GM12878 (cell line): ENCODE measurements at regions not wholly inside any gene's neighbourhood (a gene's known extent, or its start where the extent isn't known, plus 50 kb on each side); places are given as distances from the start of the nearest gene placed in this dataset.

Experiments used
- ATAC-seq: fragments of 200-7000 bp; cut with Tn5 transposase; 3 replicates; pipeline ENCODE4 v1.9.1; 2020; ENCODE audit warnings: mild to moderate bottlenecking, moderate library complexity
- BruUV-seq: library from RNA; stranded (reverse); fragments of 400-500 nt; replicated peaks from 2 replicates; lab custom pipeline; 2021; lab: Mats Ljungman, UMichigan
- CTCF ChIA-PET: fragments of 300-600 bp; sonication (Branson Sonifier 250); formaldehyde crosslinking; extraction: SDS; loops from one replicate; lab custom pipeline; 2021; ENCODE audit warnings: inconsistent platforms; lab: Yijun Ruan, JAX
- POLR2A ChIA-PET: fragments of 350-600 bp; formaldehyde crosslinking; extraction: SDS; loops from one replicate; lab custom pipeline; 2021; ENCODE audit warnings: inconsistent platforms; lab: Charles Lee
- RAD21 ChIA-PET: fragments of 300-600 bp; sonication (Branson Sonifier 250); formaldehyde crosslinking; loops from one replicate; lab custom pipeline; 2023; ENCODE audit warnings: antibody characterized with exemption; ENCODE audit not compliant: unreplicated experiment; lab: Charles Lee
- SMC1A ChIA-PET: fragments of 300-600 bp; sonication (Branson Sonifier 250); formaldehyde crosslinking; loops from one replicate; lab custom pipeline; 2023; ENCODE audit not compliant: unreplicated experiment, uncharacterized antibody; lab: Charles Lee
- DNase-seq: peaks from one replicate; pipeline ENCODE4 v3.0.0-alpha.2; 2011; ENCODE audit warnings: low read depth, low spot score
- FAIRE-seq: peaks from 3 replicates; lab custom pipeline; 2011; peaks lifted over from hg19 to GRCh38; lab: Jason Lieb, UNC
- H2AFZ ChIP-seq: 2 replicates; pipeline ENCODE4 v1.6.0; 2011; ENCODE audit warnings: low read depth, low read length, control low read depth; ENCODE audit not compliant: control insufficient read depth
- H3K27ac ChIP-seq: 2 replicates; pipeline ENCODE4 v1.5.1; 2011; ENCODE audit warnings: control low read depth; ENCODE audit not compliant: control insufficient read depth, insufficient read depth
- H3K27me3 ChIP-seq, 2 experiments: replicated peaks in 1 of 2; 2 replicates each; pipeline versions ENCODE4 v1.6.0 to v1.6.1; 2011; ENCODE audit warnings: low read length in 1 of 2; ENCODE audit not compliant: control insufficient read depth in 2 of 2, insufficient read depth in 2 of 2
- H3K36me3 ChIP-seq, 2 experiments: 2 replicates each; pipeline ENCODE4 v1.5.1; 2011; ENCODE audit warnings: low read length in 1 of 2; ENCODE audit not compliant: control insufficient read depth in 2 of 2, insufficient read depth in 2 of 2
- H3K4me1 ChIP-seq: 2 replicates; pipeline ENCODE4 v1.6.1; 2011; ENCODE audit warnings: mild to moderate bottlenecking, low read length, moderate library complexity, mixed read lengths; ENCODE audit not compliant: control insufficient read depth, insufficient read depth
- H3K4me2 ChIP-seq: 2 replicates; pipeline ENCODE4 v1.6.0; 2011; ENCODE audit warnings: control low read depth; ENCODE audit not compliant: control insufficient read depth, insufficient read depth
- H3K4me3 ChIP-seq: fragments of 200-600 bp; sonication (generic); 2 replicates; pipeline ENCODE4 v1.5.1; 2016
- H3K79me2 ChIP-seq: 2 replicates; pipeline ENCODE4 v1.6.0; 2011; ENCODE audit warnings: low read length; ENCODE audit not compliant: control insufficient read depth, insufficient read depth
- H3K9ac ChIP-seq: 2 replicates; pipeline ENCODE4 v1.8.0; 2011; ENCODE audit warnings: low read length, control low read depth, mixed read lengths; ENCODE audit not compliant: control insufficient read depth, insufficient read depth
- H3K9me3 ChIP-seq: replicated peaks from 3 replicates; pipeline ENCODE4 v1.5.1; 2011; ENCODE audit warnings: mild to moderate bottlenecking, low read length; ENCODE audit not compliant: control insufficient read depth, insufficient read depth
- H4K20me1 ChIP-seq: 2 replicates; pipeline ENCODE4 v1.6.0; 2011; ENCODE audit not compliant: control insufficient read depth, insufficient read depth
- GABPA ChIP-seq: IDR thresholded peaks from 2 replicates; pipeline ENCODE4 v1.6.1; 2014; ENCODE audit warnings: antibody characterized with exemption, low read depth, mild to moderate bottlenecking, inconsistent platforms
- HDAC6 ChIP-seq: fragments of 200-600 bp; sonication (generic); IDR thresholded peaks from one replicate; pipeline ENCODE4 v1.8.0; 2017; ENCODE audit warnings: antibody characterized with exemption; ENCODE audit not compliant: unreplicated experiment
- MLLT1 ChIP-seq: fragments of 450-650 bp; IDR thresholded peaks from 2 replicates; pipeline ENCODE4 v1.6.1; 2016; ENCODE audit warnings: mild to moderate bottlenecking
- MTA2 ChIP-seq: fragments of 450-650 bp; IDR thresholded peaks from 2 replicates; pipeline ENCODE4 v1.6.1; 2016; ENCODE audit warnings: low read depth, mild to moderate bottlenecking, moderate library complexity
- NKRF ChIP-seq: fragments of 450-650 bp; conservative IDR thresholded peaks from 2 replicates; pipeline ENCODE4 v1.6.1; 2017; ENCODE audit warnings: mild to moderate bottlenecking, moderate library complexity
- PAX5 ChIP-seq: IDR thresholded peaks from 2 replicates; pipeline ENCODE4 v1.6.1; 2011; ENCODE audit warnings: low read depth, low read length, borderline replicate concordance
- REST ChIP-seq: IDR thresholded peaks from 2 replicates; pipeline ENCODE4 v1.6.1; 2012; ENCODE audit warnings: mild to moderate bottlenecking, low read depth, low read length
- SIN3A ChIP-seq: IDR thresholded peaks from 2 replicates; pipeline ENCODE4 v1.6.1; 2012; ENCODE audit warnings: low read depth, low read length, improper control_type of control experiment
- SMC3 ChIP-seq: IDR thresholded peaks from 2 replicates; pipeline ENCODE4 v1.6.1; 2011; ENCODE audit warnings: low read length, improper control_type of control experiment, borderline replicate concordance
- TBL1XR1 ChIP-seq: IDR thresholded peaks from 2 replicates; pipeline ENCODE4 v1.6.1; 2012; ENCODE audit warnings: low read depth, low read length, improper control_type of control experiment
- ZSCAN29 ChIP-seq: fragments of 450-650 bp; IDR thresholded peaks from 2 replicates; pipeline ENCODE4 v1.6.1; 2017; ENCODE audit warnings: mild to moderate bottlenecking, moderate library complexity
- WGBS: methylation state at CpG from one replicate; pipeline ENCODE4 v1.1.6; 2016; ENCODE audit warnings: low lambda C conversion rate; ENCODE audit not compliant: insufficient replicate concordance, insufficient coverage; ENCODE audit errors: missing lambda C conversion rate; 5-methylcytosine and 5-hydroxymethylcytosine counted together
- in situ Hi-C: fragments of 300-500 bp; cut with MboI; formaldehyde crosslinking; loops from 9 replicates; pipeline ENCODE4 v1.14.3; 2018; ENCODE audit warnings: mixed read lengths
- intact Hi-C: fragments of 100-400 bp; cut with micrococcal nuclease; formaldehyde crosslinking; loops from one replicate; pipeline ENCODE4 v1.14.2; 2022; ENCODE audit not compliant: unreplicated experiment
- TF ChIP-seq, protein P1 (sequence below): fragments of 450-650 bp; IDR thresholded peaks from 2 replicates; pipeline ENCODE4 v1.6.1; 2017; ENCODE audit warnings: low read depth, mild to moderate bottlenecking, moderate library complexity

DNA sequence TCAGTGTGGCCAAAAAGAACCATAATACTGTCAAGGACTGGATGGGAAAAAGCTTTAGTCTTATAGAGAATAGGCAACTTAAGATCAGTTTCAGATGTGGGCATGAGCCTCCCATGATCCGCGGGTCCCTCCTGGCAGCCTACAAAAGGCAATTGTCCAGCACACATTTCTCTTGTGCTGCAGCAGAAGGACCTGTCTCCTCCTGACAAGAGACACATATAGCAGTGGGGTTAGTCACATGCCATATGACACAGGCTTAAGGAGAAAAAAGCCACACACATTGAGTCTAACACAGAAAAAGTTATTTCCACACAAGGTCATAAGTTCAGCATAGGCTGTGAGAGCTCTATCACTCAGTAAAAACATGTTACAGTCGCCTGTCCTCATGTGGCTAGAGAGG is 1378.7 kb upstream of the PRR20A start:
- H3K79me2 ChIP-seq: no peaks in the 10 kb centered on the region
- FAIRE-seq: no peak
- intact Hi-C loops: no loop called here
- no peak for TF ChIP-seq HDAC6
- no peak for TF ChIP-seq ZSCAN29
- no peak for TF ChIP-seq PAX5
- no peak for TF ChIP-seq TBL1XR1
- TF ChIP-seq NKRF: no peak
- TF ChIP-seq, protein P1, sequence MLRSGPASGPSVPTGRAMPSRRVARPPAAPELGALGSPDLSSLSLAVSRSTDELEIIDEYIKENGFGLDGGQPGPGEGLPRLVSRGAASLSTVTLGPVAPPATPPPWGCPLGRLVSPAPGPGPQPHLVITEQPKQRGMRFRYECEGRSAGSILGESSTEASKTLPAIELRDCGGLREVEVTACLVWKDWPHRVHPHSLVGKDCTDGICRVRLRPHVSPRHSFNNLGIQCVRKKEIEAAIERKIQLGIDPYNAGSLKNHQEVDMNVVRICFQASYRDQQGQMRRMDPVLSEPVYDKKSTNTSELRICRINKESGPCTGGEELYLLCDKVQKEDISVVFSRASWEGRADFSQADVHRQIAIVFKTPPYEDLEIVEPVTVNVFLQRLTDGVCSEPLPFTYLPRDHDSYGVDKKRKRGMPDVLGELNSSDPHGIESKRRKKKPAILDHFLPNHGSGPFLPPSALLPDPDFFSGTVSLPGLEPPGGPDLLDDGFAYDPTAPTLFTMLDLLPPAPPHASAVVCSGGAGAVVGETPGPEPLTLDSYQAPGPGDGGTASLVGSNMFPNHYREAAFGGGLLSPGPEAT: no peak
- no peak for TF ChIP-seq MTA2
- TF ChIP-seq SIN3A: no peak
- no peak for TF ChIP-seq SMC3
- TF ChIP-seq GABPA: no peak
- no peak for TF ChIP-seq REST
- TF ChIP-seq MLLT1: no peak

More for the DNA sequence above, 1378.7 kb upstream of the PRR20A start:
- ChIA-PET RAD21 (no interaction called here), CTCF (no interaction called here), POLR2A (no interaction called here), SMC1A (no interaction called here)
- 31% methylated on average over 3 of the region's 3 CpGs for WGBS
- DNase-seq: no peak
- H4K20me1 ChIP-seq: no peaks in the 10 kb centered on the region
- no peaks in the 10 kb centered on the region for H3K27me3 ChIP-seq
- no peak overlapping the region for H3K4me2 ChIP-seq
- no peaks in the 10 kb centered on the region for H3K9me3 ChIP-seq
- no TSS peak for BruUV-seq
- no peak overlapping the region for H3K9ac ChIP-seq
- no peaks in the 10 kb centered on the region for H3K36me3 ChIP-seq
- H3K4me3 ChIP-seq: no peak overlapping the region
- H3K27ac ChIP-seq: no peak overlapping the region
- no peak for ATAC-seq
- no peak overlapping the region for H2AFZ ChIP-seq
- in situ Hi-C loops: no loop called here
- no peaks in the 10 kb centered on the region for H3K4me1 ChIP-seq
